ENCODE measurements at regions not wholly inside any gene's neighbourhood (a gene's known extent, or its start where the extent isn't known, plus 50 kb on each side); places are given as distances from the start of the nearest gene placed in this dataset.
"Not testable (repeated sequence)": the region's sequence is repeated elsewhere in the genome, so short reads cannot be mapped to it uniquely, and the experiment has no call there.

- no peak for DNase-seq (ENCODE audit: low read depth in 2 of 2)
Observed at GRCh38 chr6:56745971-56746370, 103.3 kb upstream of the DST start.

- no peak for DNase-seq (ENCODE audit: low read depth in 2 of 2)
Observed at GRCh38 chr6:56745081-56745480, 102.4 kb upstream of the DST start.

DNA sequence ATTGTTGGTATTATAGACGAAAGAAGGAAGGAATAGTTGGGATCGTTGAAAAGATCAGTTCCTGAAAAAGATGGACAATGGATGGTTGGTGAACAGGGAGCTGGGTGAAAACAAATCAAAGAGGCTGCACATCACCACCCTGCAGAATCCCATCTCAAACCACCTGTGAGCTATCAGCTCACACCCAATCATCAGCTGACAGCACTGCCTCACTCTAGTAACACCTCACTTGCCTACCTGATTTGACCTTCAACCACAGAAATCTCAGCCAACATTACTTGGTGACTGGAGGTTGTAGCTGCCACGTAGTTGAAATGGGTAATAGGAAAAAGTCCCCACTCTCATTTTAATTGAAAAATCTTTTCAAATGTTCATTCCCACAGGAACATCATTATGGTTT is 101.8 kb upstream of the DST start:
- no peak for DNase-seq (ENCODE audit: low read depth in 2 of 2)

DNA sequence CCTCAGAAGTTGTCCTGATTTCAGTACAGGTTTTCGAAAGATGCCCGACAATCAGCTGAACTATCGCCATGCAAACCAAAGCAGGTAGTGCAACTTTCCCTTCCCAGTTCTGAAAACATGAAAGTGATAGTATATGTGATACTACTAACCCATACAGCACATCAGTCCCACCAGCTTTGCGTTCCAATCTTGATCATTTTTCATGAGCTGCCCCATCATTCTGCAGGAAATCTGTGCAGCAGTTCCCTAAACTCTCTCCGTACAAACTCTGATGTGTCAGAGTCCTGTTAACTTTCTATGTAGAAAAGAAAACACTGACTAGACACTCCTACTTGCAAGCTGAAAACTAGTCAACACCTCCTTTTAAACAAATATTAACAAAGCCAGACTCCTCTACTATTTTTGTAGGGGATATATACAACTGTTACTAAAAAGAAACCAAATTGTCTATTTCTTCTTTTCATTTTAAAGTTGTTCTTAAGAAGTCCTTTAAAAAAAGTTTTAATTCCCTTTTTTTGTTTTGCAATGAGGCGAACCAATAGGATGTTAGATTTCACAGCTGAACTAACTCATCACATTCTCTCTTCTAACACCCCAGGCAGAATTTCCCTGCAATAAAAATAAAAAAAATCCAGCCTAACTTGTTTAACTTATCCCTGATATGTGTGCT is 99.6 kb upstream of the DST start:
- DNase-seq (ENCODE audit: low read depth in 2 of 2): no peak

DNA sequence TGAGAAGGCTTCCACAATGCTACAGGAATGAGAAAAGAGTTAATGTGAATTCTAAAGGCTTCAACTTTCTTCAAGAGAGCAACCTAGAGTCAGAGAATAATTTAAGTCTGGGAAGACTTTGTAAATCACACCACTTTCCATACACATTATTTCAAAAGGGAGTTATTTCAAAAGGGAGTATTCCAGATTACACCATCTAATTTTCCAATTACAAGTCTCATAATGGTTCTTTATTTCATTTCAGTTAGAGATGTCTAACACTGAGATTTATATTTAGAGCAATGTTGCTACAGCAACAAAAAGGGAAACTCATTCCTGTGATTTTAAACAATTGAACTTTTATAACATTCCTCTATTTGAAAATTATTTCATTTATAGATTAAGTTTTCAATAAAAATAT is 98.8 kb upstream of the DST start:
- no peak for DNase-seq (ENCODE audit: low read depth in 2 of 2)

- DNase-seq (ENCODE audit: low read depth in 2 of 2): no peak
Observed at GRCh38 chr6:56739836-56740815, 97.4 kb upstream of the DST start.

- no peak for DNase-seq (ENCODE audit: low read depth in 2 of 2)
Observed at GRCh38 chr6:56736804-56737203, 94.1 kb upstream of the DST start.

DNA sequence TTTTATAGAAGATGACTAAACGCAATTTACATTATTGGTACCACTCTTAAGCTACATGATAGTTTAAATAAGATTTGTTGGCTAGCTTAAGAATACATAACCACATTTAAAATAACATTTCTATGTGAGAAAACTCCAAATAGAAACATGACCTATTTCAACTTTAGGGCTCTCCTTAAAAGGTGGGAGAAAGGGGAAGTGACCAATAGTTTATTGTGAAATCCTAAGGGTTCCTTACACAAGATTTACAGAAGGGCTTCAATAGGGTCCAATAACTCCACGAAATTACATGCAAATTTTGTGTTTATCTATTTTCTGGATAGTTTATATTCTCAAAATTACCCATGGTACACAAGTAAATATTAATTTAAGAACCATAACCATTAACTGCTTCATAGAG is 91.6 kb upstream of the DST start:
- no peak for DNase-seq (ENCODE audit: low read depth in 2 of 2)

DNA sequence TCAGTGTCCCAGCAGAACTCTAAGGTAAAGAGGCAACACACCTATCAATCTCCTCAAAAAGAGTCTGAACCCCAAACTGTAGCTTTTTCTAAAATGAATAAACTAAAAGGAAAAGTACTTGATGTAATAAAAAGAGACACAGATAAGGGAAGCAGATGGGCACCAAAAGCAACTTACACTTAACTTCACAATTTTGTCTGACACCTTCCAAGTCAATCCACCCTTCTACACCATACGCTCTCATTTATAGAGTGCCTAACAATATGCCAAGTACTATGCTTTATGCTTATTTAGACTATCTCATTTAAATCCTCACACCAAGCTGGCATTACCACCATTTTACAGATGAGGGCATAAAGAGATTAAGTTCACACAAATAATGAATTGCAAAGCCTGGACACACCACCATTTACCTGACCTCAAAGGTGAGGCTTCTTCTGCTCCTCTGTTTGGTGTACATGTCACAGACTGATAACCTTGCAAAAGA is 90.6 kb upstream of the DST start:
- no peak for DNase-seq (ENCODE audit: low read depth in 2 of 2)

DNA sequence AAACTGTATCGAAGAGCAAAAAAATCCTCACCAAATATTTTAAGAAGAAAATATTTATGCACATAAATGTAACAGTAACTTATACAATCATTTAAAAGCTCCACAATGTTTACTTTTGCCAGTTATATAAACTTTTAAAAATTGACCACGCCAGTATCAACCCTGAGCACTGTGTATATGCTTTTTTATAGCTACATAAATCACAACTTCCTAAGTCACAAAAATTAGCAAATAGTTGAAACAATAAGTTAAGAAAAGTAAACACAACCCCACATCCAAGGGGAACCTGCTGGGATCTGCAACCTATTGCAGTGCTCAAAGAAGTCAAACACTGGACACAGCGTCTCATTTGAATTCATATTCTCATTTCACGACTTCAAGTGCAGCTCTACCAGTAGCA is 89.8 kb upstream of the DST start:
- DNase-seq (ENCODE audit: low read depth in 2 of 2): no peak

DNA sequence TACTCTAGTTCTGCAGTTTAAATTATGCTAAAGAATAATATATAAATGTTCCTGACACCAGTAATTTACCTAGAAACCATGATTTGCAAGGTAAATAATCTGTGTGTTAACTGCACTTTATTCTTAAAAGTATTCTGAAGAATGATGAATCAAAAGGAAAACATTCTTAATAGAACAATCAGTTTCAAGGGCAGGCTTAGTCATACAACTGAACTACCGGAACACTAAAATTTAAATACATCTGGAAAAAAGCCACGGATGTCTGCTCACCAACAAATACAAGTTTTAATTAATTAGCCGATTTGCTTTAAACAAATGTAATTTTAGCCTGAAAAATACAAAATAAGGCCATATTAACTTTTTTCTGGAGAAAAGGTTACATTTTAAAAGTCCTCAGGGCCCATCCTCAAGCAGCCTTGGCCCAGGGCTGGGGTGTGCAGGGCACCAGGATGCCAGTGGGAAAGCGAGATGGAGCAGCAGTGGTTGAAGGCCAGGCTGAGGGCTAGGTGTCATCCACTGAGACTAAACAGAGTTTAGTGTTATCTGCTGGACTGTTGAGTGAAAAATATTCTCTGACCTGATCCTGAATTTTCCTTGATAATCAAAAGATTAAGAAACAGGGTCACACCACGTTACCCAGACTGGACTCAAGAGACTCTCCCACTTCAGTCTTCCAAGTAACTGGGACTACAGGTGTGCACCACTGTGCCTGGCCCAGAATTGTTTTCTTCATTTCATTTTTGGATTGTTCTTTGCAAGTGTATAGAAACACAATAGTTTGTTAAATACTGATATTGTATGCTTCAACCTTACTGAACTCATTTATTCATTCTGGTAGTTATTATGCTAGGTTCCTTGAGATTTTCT is 88.2 kb upstream of the DST start:
- no peak for DNase-seq (ENCODE audit: low read depth in 2 of 2)

DNA sequence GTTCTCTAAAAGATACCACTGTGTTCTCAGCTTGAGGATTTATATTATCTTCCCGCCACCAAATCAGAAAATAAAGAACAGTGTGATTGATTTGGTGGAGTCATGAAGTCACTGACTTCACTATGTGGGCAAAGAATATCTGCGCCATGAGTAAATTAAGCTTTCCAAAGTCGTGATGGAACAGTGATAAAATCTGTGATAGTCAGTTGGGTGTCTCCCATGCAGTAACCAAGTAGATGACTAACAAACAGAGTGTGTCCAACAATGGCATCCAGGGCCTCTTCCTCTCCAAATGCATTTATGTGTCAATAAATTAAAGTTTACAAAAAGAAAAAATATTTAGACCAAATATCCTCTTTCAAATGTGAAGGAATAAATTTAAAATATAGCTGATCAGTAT is 87.0 kb upstream of the DST start:
- no peak for DNase-seq (ENCODE audit: low read depth in 2 of 2)

GRCh38 chr6:56729166-56729565 is 86.5 kb upstream of the DST start:
- not testable (repeated sequence) for DNase-seq (ENCODE audit: low read depth in 2 of 2)

DNA sequence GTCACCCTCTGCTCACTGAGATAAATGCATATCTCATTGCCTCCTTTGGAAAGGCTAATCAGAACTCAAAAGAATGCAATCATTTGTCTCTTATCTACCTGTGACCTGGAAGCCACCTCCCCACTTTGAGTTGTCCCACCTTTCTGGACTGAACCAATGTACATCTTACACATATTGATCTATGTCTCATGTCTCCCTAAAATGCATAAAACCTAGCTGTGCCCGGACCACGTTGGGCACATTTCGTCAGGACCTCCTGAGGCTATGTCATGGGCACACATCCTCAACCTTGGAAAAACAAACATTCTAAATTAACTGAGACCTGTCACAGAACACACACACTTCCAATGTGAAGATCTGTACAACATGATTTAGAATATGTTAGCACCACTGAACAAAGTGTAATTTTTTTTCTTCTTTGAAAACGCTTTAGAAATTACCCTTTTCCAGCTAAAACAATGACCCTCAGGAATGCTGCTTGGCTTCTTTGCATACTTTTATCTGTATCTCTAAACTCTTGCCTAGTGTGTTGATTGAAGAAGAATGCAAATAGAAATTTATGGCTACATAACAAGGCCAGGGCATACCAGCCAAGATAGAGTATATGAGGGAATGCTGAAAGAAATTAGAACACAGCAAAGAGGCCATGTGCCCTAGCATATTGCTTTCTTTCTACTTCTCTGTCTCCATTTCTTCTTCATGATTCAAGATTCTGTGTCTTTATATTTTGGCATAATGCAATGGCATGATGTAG is 84.6 kb upstream of the DST start:
- no peak for DNase-seq (ENCODE audit: low read depth in 2 of 2)

- DNase-seq (ENCODE audit: low read depth in 2 of 2): no peak
Observed at GRCh38 chr6:56725254-56725653, 82.6 kb upstream of the DST start.

GRCh38 chr6:56724455-56724854 is 81.8 kb upstream of the DST start:
- DNase-seq (ENCODE audit: low read depth in 2 of 2): no peak

DNA sequence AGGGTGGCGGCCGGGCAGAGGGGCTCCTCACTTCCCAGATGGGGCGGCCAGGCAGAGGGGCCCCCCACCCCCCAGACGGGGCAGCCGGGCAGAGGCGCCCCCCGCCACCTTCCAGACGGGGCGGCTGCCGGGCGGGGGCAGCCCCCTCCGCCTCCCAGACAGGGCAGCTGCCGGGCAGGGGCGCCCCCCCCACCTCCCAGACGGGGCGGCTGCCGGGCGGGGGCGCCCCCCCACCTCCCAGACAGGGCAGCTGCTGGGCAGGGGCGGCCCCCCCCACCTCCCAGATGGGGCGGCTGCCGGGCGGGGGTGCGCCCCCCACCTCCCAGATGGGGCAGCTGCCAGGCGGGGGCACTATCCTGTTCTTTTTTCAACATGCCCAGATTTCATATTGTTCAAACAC is 78.2 kb upstream of the DST start:
- DNase-seq (ENCODE audit: low read depth in 2 of 2): no peak

DNA sequence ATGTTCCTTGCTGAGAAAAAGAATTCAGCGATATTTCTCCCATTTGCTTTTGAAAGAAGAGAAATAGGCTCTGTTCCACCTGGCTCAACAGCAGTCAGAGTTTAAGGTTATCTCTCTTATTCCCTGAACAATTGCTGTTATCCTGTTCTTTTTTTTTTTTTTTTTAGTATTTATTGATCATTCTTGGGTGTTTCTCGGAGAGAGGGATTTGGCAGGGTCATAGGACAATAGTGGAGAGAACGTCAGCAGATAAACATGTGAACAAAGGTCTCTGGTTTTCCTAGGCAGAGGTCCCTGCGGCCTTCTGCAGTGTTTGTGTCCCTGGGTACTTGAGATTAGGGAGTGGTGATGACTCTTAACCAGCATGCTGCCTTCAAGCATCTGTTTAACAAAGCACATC is 77.5 kb upstream of the DST start:
- not testable (repeated sequence) for DNase-seq (ENCODE audit: low read depth in 2 of 2)

- DNase-seq (ENCODE audit: low read depth in 2 of 2): not testable (repeated sequence)
Observed at GRCh38 chr6:56719315-56720058, 76.8 kb upstream of the DST start.

GRCh38 chr6:56718236-56718635 is 75.5 kb upstream of the DST start:
- DNase-seq (ENCODE audit: low read depth in 2 of 2): no peak

- DNase-seq (ENCODE audit: low read depth in 2 of 2): no peak
Observed at GRCh38 chr6:56716229-56716628, 73.5 kb upstream of the DST start.

Measured in stimulated activated CD4-positive, alpha-beta T cell treated with anti-CD3 and anti-CD28 coated beads, Interleukin-12 subunit alpha, Interleukin-12 subunit beta, amount 100 ng/mL, for 24 hours (primary cell).